ENCODE measurements at regions not wholly inside any gene's neighbourhood (a gene's known extent, or its start where the extent isn't known, plus 50 kb on each side); places are given as distances from the start of the nearest gene placed in this dataset.

- Histone ChIP-seq H3K79me2 (ENCODE audit: control insufficient read depth, insufficient read depth, low read length) (no peaks in the 10 kb centered on the region), H3K27ac (ENCODE audit: insufficient read depth, low read length) (no peak overlapping the region), H3K4me1 (ENCODE audit: control insufficient read depth, extremely low read depth, insufficient read depth, low read length) (no peaks in the 10 kb centered on the region), H3K4me2 (ENCODE audit: extremely low read depth, insufficient read depth, low read length) (no peak overlapping the region), H4K20me1 (ENCODE audit: control insufficient read depth, extremely low read depth, insufficient read depth, low read length) (no peaks in the 10 kb centered on the region), H2AFZ (ENCODE audit: low read length) (no peak overlapping the region), H3K27me3 (ENCODE audit: control insufficient read depth, insufficient read depth, low read length) (no peaks in the 10 kb centered on the region), H3K9ac (ENCODE audit: insufficient read depth, low read length) (no peak overlapping the region), H3K9me3 (ENCODE audit: control insufficient read depth, insufficient read depth, low read depth, low read length) (no peaks in the 10 kb centered on the region), H3K4me3 (replicated peaks in 1 of 4; ENCODE audit: control extremely low read depth in 1 of 4, insufficient read depth in 1 of 4, low read depth in 3 of 4, low read length in 4 of 4) (no peak overlapping the region), H3K36me3 (ENCODE audit: control insufficient read depth, insufficient read depth, low read length) (no peaks in the 10 kb centered on the region)
- TF ChIP-seq CTCF (conservative IDR thresholded peaks at IDR 0.05 in 1 of 2, IDR thresholded peaks at IDR 0.05 in 1 of 2; ENCODE audit: low read depth in 1 of 2, low read length in 2 of 2), result no peak
- TF ChIP-seq EZH2 (IDR thresholded peaks at IDR 0.05; ENCODE audit: low read length, missing control alignments), result no peak
- no peak for DNase-seq (ENCODE audit: low read depth in 2 of 2)
Observed at GRCh38 chr10:61356354-61356753, 96.8 kb downstream of the TMEM26 start.

- TF ChIP-seq CTCF (conservative IDR thresholded peaks at IDR 0.05 in 1 of 2, IDR thresholded peaks at IDR 0.05 in 1 of 2; ENCODE audit: low read depth in 1 of 2, low read length in 2 of 2) (no peak), EZH2 (IDR thresholded peaks at IDR 0.05; ENCODE audit: low read length, missing control alignments) (no peak)
- Histone ChIP-seq H3K27me3 (ENCODE audit: control insufficient read depth, insufficient read depth, low read length) (no peaks in the 10 kb centered on the region), H3K79me2 (ENCODE audit: control insufficient read depth, insufficient read depth, low read length) (no peaks in the 10 kb centered on the region), H3K4me1 (ENCODE audit: control insufficient read depth, extremely low read depth, insufficient read depth, low read length) (no peaks in the 10 kb centered on the region), H3K4me3 (replicated peaks in 1 of 4; ENCODE audit: control extremely low read depth in 1 of 4, insufficient read depth in 1 of 4, low read depth in 3 of 4, low read length in 4 of 4) (no peak overlapping the region), H2AFZ (ENCODE audit: low read length) (no peak overlapping the region), H3K9ac (ENCODE audit: insufficient read depth, low read length) (no peak overlapping the region), H4K20me1 (ENCODE audit: control insufficient read depth, extremely low read depth, insufficient read depth, low read length) (no peaks in the 10 kb centered on the region), H3K4me2 (ENCODE audit: extremely low read depth, insufficient read depth, low read length) (no peak overlapping the region), H3K27ac (ENCODE audit: insufficient read depth, low read length) (no peak overlapping the region), H3K36me3 (ENCODE audit: control insufficient read depth, insufficient read depth, low read length) (no peaks in the 10 kb centered on the region), H3K9me3 (ENCODE audit: control insufficient read depth, insufficient read depth, low read depth, low read length) (no peaks in the 10 kb centered on the region)
- no peak for DNase-seq (ENCODE audit: low read depth in 2 of 2)
Observed at GRCh38 chr10:61355211-61355610, 98.0 kb downstream of the TMEM26 start.

- TF ChIP-seq EZH2 (IDR thresholded peaks at IDR 0.05; ENCODE audit: low read length, missing control alignments) (no peak), CTCF (conservative IDR thresholded peaks at IDR 0.05 in 1 of 2, IDR thresholded peaks at IDR 0.05 in 1 of 2; ENCODE audit: low read depth in 1 of 2, low read length in 2 of 2) (no peak)
- no peak overlapping the region for H3K27ac ChIP-seq (ENCODE audit: insufficient read depth, low read length)
- H3K36me3 ChIP-seq (ENCODE audit: control insufficient read depth, insufficient read depth, low read length), result no peaks in the 10 kb centered on the region
- no peak overlapping the region for H3K9ac ChIP-seq (ENCODE audit: insufficient read depth, low read length)
- no peaks in the 10 kb centered on the region for H3K79me2 ChIP-seq (ENCODE audit: control insufficient read depth, insufficient read depth, low read length)
- no peaks in the 10 kb centered on the region for H4K20me1 ChIP-seq (ENCODE audit: control insufficient read depth, extremely low read depth, insufficient read depth, low read length)
- H3K9me3 ChIP-seq (ENCODE audit: control insufficient read depth, insufficient read depth, low read depth, low read length), result no peaks in the 10 kb centered on the region
- DNase-seq (ENCODE audit: low read depth in 2 of 2), result no peak
- H3K4me3 ChIP-seq (replicated peaks in 1 of 4; ENCODE audit: control extremely low read depth in 1 of 4, insufficient read depth in 1 of 4, low read depth in 3 of 4, low read length in 4 of 4), result no peak overlapping the region
- H2AFZ ChIP-seq (ENCODE audit: low read length), result no peak overlapping the region
- H3K27me3 ChIP-seq (ENCODE audit: control insufficient read depth, insufficient read depth, low read length), result no peaks in the 10 kb centered on the region
- no peaks in the 10 kb centered on the region for H3K4me1 ChIP-seq (ENCODE audit: control insufficient read depth, extremely low read depth, insufficient read depth, low read length)
- no peak overlapping the region for H3K4me2 ChIP-seq (ENCODE audit: extremely low read depth, insufficient read depth, low read length)
Observed at GRCh38 chr10:61354401-61354975, 98.7 kb downstream of the TMEM26 start.

All from fibroblast of lung (primary cell).